Activated CD8-positive, alpha-beta memory T cell treated with anti-CD3 and anti-CD28 coated beads for 36 hours (primary cell): ENCODE measurements at regions not wholly inside any gene's neighbourhood (a gene's known extent, or its start where the extent isn't known, plus 50 kb on each side); places are given as distances from the start of the nearest gene placed in this dataset.

ENCODE experiments used
- CTCF ChIA-PET: fragments of 350-600 bp; sonication (Branson Sonifier 250); formaldehyde crosslinking; loops from one replicate; lab custom pipeline; 2021; ENCODE audit warnings: antibody characterized with exemption; lab: Charles Lee
- POLR2A ChIA-PET: fragments of 350-600 bp; sonication (Branson Sonifier 250); formaldehyde crosslinking; loops from one replicate; lab custom pipeline; 2021; ENCODE audit warnings: antibody characterized with exemption; lab: Charles Lee

DNA sequence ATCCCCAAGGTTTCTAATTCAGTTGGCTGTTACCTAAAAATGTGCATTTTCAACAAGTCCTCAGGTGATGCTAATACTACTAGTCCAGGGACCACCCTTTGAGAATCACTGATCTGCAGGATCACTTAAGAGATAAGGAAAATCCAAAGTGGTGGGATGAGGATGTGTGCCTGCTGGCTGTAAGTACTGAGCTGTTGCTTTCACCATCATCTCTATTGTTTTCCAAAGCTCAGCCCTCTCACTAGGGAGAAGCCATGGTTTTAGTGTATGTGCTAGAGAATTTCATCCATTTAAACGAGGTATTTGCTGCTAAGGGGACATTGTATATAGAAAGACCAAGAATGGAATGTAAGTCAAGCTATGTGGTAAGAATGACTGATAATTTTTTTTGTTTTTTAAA is 202.3 kb downstream of the KIF21A start:
- POLR2A ChIA-PET, result no interaction called here
- CTCF ChIA-PET, result no interaction called here

DNA sequence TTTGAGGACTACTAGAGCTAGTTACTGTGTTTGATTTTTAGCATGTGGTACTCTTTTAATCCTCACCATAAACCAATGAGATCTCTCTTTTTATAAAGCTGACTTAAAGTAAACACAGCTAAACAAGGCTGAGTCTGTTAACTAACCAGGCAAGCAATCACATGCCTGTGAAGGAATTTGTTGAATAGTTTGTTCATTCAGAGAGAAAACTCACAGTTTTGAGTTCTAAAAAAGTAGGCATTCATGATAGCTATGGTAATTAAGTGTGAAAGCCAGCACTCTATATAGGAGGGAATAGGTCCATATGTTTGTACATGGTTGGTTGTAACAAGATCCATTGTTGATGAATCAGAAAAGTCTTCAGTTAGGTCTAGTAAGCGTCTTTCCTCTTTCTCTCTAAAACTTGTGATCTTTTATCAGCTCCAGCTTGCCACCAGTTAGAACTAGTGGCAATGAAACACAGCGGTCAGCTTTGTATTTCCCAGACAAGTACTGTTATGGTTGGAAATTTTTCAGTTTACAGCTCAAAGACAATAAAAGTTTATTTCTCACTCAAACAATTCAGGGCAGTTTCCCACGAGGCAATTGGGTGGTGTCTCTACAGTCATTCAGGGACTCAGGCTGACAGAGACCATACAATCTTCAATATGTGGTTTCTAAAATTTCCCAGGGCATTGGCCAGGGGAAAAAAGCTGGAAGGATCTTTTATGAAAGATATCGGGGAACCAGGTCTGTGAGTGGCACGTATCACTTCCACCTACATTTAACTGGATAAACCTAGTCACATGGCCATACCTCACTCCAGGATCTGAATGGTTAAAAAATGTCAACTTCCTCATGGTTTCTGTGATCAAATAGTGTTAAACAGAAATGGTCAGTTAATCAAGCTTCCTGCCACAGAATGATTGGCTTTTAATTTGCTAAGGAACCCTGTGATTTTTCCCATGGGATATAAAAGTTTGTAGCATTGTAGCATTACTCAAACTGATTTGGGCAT is 203.1 kb downstream of the KIF21A start:
- ChIA-PET CTCF (no interaction called here), POLR2A (no interaction called here)

- ChIA-PET CTCF (no interaction called here), POLR2A (no interaction called here)
Observed at GRCh38 chr12:39237004-39237403, 205.9 kb downstream of the KIF21A start.

DNA sequence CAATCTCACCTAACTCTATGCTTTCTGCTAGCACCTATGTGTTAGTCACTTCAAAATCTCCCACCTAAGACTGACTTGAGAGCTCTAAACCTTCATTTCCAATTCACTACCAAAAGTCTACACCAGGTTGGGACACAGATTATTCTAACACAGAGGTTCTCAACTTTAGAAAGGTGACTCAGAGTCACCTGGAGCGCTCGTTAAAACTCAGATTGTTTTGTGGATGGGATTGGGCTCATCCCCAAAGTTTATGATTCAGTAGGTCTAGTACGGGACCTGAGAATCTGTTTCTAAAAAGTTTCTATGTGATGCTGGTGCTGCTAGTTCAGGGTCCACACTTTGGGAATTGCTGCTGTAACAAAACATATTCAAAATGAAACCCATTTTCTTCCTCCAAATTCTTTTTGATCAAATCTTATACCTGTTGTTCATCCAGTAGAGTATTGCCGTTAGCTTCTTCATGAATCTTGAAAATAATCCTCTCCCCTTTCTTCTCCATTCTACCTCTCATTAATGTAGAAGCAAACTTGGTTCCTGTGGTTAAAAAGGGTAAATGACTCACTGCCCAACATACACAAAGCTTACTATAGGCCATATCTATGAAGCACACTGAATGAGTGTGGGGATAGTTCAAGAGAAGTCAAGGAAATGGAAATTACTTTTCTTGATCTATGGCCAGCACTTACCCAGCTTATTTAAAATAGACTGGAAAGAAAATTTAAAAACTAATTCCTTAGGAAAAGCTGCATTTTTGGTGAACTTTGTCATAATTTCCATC is 206.7 kb downstream of the KIF21A start:
- ChIA-PET POLR2A (no interaction called here), CTCF (no interaction called here)

DNA sequence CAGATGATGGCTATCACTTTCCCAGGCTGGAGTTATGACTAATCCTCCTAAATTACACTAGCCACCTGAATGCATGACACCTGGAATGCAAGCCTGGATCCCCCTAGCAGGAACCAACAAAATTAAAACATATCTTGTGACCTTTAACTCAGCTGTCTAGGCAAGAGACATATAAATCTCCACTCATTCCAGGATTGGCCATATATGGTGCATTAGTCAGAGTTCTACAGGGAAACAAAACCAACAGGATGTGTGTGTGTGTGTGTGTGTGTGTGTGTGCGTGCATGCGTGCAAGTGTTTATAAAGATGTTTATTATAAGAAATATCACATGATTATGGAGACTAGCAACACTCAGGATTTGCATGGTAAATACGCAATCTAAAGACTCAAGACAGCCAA is 212.8 kb downstream of the KIF21A start:
- CTCF ChIA-PET, result no interaction called here
- POLR2A ChIA-PET, result no interaction called here

GRCh38 chr12:39227218-39227617 is 215.7 kb downstream of the KIF21A start:
- POLR2A ChIA-PET, result no interaction called here

GRCh38 chr12:39224971-39225370 is 217.9 kb downstream of the KIF21A start:
- ChIA-PET CTCF (no interaction called here), POLR2A (no interaction called here)

More at GRCh38 chr12:39227218-39227617, 215.7 kb downstream of the KIF21A start:
- CTCF ChIA-PET, result no interaction called here

- CTCF ChIA-PET, result no interaction called here
- POLR2A ChIA-PET, result no interaction called here
Observed at GRCh38 chr12:39205969-39206368, 237.0 kb downstream of the KIF21A start.

GRCh38 chr12:39199351-39199750 is 243.6 kb downstream of the KIF21A start:
- ChIA-PET POLR2A (no interaction called here), CTCF (no interaction called here)

- ChIA-PET POLR2A (no interaction called here), CTCF (no interaction called here)
Observed at GRCh38 chr12:39188689-39189088, 254.2 kb downstream of the KIF21A start.

DNA sequence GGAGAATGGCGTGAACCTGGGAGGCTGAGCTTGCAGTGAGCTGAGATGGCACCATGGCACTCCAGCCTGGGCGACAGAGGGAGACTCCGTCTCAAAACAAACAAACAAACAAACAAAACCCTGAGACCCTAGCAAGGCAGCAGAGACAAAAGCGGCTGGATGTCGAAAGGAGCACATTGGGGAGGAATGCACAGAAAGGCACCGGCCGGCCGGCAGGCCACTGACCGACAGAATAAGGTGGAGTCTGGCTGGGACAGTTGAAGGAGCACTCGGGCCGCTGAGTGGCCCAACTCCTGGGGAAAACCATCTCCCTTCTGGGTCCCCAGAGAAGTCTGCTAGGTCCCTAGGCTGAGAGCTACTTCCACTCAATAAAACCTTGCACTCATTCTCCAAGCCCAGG is 256.2 kb downstream of the KIF21A start:
- POLR2A ChIA-PET, result no interaction called here
- CTCF ChIA-PET, result no interaction called here

GRCh38 chr12:39178837-39179236 is 264.1 kb downstream of the KIF21A start:
- ChIA-PET CTCF (no interaction called here), POLR2A (no interaction called here)

DNA sequence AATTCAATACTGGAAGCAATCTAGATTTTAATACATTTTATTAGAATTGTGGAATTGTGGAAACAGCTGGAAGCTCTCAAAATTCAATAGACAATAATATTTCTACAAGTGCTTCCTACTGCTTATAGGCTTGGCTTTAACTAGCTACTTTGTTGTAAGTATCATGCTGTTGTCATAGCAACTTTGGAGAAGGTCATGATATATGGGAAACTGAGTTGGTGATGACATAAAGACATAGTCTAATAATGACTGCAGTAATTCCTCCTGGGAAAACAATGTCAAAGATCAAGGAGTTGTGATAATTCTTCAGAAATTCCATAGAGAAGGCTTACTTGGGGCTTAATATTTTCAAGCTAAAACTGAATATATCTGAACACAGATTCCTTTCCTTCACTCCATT is 266.6 kb downstream of the KIF21A start:
- ChIA-PET CTCF (no interaction called here), POLR2A (no interaction called here)

DNA sequence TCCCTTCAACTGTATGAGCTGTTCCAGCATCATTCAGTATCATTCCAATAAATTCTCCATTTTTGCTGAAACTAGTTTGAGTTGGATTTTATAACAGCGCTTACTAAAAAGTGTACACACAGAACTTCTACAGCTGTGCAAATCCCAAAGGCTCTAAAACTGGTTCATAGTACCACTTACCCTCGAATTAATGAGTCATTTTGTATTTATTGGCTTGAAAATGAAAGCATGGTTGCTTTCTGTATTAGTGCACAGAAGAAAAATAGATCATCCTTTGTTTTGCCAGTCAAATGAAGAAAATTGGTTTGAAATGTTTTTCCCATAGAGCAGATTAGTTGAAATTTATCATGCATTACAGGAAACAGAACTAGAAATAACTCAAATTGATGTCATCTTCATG is 268.3 kb upstream of the CPNE8 start:
- ChIA-PET CTCF (no interaction called here), POLR2A (no interaction called here)

DNA sequence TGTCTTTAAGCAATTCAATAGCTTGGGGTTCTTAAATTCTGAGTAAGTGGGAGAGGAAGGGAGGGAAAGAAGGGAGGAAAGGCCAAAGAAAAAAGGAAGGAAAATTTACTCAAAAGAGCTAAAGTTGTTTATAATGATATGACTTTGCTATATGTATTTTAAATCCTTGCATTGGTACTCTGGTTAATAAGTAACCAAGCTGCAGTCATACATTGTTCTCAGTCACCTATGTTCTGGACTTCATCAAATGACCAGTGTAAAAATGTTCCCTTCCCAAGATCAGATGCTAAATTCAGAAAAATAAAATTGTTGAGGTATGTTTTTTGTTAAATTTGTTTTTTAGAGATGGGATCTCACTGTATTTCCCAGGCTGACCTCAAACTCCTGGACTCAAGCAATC is 259.9 kb upstream of the CPNE8 start:
- CTCF ChIA-PET, result interaction anchor here (0.5 kb wide), 1 partner anchor 108 kb away, joined by 4 read pairs; no protein-coding TSS in a partner anchor
- POLR2A ChIA-PET, result no interaction called here

GRCh38 chr12:39161465-39162085 is 256.2 kb upstream of the CPNE8 start:
- POLR2A ChIA-PET, result no interaction called here
- CTCF ChIA-PET, result no interaction called here

DNA sequence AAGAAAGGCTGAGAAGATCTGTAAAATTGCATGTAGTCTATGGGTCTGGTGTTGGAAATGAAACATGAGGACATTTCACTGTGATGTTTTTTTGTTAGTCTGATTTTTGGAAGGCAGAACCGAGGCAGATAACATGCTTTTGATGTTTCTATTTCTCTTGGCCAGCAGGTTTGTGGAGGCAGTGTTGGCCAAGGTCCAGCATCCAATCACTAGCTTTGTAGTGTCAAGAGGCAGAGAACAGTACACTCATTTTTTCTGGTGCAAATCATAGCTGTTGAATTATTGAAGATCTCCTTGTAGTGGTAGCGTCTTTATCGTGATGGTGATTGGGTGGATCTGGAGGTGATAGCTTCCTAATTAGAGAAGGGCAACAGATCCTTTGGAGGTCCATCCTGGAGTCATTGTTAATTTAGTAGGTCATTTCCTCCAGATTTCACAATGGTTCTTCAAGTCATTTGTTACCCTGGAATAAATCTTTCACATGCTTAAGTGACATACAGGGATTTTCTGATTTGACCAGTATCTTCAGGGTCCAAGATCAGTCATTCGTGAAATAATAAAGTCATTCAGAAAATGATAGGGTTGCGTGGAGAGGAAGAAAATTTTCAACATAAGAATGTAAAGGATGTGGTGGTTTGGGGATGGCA is 252.4 kb upstream of the CPNE8 start:
- CTCF ChIA-PET, result no interaction called here
- POLR2A ChIA-PET, result no interaction called here

DNA sequence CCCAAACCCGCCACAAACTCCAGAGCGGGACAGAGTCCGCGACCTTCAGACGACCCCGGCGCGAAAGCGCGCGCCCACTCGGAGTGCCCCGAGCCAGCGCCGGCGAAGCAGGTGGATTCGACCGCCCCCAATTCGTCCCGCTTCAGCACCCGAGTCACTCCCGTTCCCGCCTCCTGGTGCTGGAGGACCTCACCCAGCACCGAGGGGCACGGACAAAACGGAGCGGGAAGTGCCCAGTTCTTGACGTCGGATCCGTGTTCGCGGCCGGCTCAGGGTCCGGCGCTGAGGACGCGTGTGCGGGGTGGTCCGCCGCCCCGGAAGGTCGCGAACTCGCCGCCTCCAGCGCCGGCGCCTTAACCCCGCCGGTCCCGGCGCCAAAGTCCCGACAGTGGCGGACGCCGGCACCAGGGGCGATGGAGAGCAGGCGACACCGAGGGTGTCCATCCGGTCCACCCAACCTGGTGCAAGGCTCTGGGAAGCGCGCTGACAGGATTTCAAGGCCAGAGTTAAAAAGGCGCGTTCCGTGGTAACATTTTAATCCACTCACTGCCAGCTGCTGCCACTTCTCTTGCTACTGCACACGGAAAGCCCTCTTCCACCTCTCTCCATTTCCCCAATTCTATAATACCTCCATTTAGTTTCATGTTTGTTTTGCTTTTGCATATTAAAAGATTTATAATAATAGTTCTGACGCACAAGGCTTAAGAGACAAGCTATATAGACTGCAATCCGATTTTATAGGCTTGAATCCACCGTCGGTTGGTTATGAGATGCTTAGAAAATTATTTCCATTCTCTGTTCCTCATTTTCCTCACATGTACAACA is 240.0 kb upstream of the CPNE8 start:
- CTCF ChIA-PET, result no interaction called here
- POLR2A ChIA-PET, result no interaction called here

- ChIA-PET POLR2A (no interaction called here), CTCF (no interaction called here)
Observed at GRCh38 chr12:39144613-39145061, 239.2 kb upstream of the CPNE8 start.
